GM21786 (cell line): ENCODE measurements at regions not wholly inside any gene's neighbourhood (a gene's known extent, or its start where the extent isn't known, plus 50 kb on each side); places are given as distances from the start of the nearest gene placed in this dataset.

Source experiments
- ATAC-seq: cut with Tn5 transposase; IDR thresholded peaks from one replicate; pipeline ENCODE4 v1.9.1; 2021; ENCODE audit not compliant: unreplicated experiment

DNA sequence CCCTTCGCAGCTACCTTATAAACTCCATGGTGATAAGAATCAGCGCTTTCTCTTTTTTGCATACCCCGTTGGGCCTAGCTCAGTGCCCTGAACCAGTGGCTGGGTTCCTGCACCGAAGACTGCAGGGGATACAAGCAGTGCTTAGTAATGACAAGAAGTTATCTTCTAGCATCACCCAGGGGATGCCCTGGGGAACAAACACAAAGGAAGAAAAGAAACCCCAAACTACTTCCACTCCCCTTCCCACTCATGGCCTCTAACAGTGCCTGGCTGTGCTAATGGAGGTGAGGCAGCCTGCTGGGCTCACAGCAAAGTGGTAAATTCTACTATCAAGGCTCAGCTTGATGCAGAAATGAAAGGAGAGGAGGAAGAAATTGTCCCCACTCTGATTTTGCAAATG, 314.7 kb downstream of the TXNL1 start:
- no peak for ATAC-seq

DNA sequence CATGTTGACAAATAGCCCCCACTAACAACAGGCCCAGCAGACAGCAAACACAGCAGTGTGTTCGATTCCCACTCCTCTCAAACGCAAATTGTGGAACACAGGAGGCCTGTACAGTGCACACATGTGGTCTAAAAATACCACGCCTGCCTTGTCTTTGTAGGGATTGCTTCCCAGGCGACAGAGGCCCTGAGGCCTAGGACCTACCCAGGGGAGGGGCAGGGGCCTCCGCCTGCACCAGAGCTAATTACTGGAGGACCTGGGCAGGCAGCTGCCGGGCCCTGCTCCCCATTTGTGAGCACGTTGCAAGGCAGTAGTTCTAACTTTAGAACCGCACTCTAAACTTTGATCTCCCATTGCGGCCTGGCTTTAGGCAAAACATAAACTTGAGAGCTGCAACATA, 316.0 kb downstream of the TXNL1 start:
- ATAC-seq: no peak

GRCh38 chr18:56321470-56321869, 316.9 kb downstream of the TXNL1 start:
- peak; percentile 41 for ATAC-seq

DNA sequence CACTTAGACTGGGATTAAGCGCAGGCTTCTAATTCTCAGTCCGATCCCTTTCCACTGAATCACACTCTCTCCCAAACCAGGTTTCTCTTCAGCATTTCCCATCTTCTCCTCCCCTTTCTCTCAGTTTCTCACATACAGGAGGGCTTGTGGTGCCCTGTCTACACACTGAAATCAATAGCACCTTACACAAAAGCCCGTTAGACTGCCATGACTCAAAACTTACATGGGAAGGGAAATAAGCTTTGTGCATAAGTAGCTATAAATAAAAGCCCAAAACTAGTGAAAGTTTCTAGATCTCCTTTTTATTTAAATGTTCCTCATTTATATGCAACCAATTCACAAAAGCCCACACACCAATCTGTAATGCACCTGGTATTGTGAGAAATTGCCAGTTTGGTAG, 318.4 kb downstream of the TXNL1 start:
- ATAC-seq: no peak

GRCh38 chr18:56316727-56317126, 321.7 kb downstream of the TXNL1 start:
- ATAC-seq: no peak

DNA sequence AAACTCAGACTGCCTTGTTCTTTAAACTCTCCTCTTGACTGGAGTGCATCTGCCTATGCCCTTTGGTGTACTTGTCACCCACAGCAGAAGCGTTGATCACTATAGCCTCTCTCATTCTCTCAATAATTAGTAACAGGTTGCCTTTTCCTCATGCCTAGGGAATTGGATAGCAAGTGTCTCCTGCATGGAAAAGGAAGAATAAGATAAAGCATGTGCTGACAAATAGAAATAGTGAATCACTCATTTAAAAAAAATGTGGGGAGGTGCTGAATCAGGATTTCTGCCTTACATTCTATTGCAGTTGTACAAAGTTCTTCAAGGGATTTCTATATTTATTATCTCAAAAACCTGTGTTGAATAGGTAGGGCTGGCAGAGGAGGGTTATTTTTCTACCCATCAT, 323.0 kb downstream of the TXNL1 start:
- ATAC-seq: no peak

DNA sequence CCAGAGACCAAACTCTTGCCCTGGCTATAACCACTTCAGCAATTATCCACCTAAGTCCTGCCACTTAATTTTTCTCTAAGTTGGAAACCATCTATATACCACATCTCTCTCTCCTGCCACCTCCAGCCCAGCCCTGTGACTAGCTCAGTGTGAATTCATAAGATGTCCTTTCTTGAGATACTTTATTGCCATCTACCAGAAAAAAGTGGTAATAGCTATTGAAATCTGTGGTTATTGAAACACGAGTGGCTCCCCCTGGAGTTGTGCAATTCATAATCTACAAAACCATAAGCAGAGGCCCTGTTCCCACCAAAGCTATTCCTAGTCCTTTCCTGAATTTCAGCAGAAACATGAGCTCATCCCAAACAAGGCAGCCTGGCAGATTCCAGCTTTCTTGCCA, 324.0 kb downstream of the TXNL1 start:
- ATAC-seq: no peak

- ATAC-seq: no peak
Measured at GRCh38 chr18:56312551-56313335, 325.6 kb downstream of the TXNL1 start.

- no peak for ATAC-seq
Measured at GRCh38 chr18:56309104-56309503, 329.3 kb downstream of the TXNL1 start.

DNA sequence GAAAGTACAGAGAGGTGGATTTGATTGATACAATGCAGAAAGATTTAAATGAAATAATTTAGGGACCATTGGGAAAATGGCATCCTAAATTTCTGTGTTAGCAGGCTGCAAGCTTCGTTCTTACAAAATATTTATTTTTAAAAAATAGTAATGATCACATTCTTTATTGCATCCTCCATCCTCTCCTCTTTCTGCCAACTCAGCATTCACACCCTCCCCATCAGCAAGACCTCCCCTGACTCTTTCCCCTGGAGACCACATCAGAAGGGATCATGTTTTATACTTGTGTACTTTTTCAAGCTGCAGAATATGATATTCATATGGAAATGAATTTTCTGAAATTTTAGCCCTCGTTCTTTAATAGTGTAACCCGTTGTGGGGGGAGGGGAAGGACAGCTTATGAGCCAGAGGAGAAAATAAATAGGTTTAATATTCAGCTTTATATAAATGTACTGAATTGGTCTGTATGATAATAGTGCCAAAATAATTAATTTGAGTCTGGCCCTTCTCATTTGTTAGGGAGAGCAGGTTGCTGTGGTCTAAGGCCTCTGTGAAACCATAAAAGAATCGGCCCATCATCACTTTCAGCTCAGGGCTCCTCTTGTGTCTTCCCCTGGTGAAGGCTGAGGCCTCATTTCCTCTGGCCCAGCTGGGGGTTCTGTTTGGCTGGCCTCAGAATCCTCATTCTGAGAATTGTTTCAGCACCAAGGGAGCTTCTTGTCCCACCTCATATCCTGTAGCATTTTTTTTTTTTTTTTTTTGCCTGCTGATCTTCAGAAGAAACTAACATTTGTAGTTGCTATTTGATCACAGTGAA, 330.8 kb downstream of the TXNL1 start:
- ATAC-seq: no peak

- ATAC-seq: no peak
Measured at GRCh38 chr18:56306797-56307196, 331.6 kb downstream of the TXNL1 start.

- no peak for ATAC-seq
Measured at GRCh38 chr18:56305583-56305982, 332.8 kb downstream of the TXNL1 start.

- ATAC-seq: no peak
Measured at GRCh38 chr18:56302156-56302555, 336.2 kb downstream of the TXNL1 start.

DNA sequence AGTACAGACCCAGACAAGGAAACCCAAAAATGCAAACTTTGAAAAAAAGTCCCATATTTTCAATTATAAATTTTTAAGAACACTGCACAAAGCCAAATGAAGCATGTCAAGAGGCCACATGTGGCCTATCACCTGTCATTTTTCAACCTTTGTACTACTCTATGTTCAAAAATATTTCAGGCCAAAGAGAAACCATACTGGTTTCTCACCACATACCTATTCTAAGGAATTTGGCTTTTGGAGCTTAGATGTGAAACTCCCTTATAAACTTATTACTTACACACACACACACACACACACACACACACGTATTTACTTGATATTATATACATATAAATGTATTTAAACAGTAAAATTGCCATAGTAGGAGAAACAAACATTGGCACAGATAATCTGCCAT, 338.7 kb downstream of the TXNL1 start:
- ATAC-seq: no peak

GRCh38 chr18:56298935-56299334, 339.5 kb downstream of the TXNL1 start:
- no peak for ATAC-seq

DNA sequence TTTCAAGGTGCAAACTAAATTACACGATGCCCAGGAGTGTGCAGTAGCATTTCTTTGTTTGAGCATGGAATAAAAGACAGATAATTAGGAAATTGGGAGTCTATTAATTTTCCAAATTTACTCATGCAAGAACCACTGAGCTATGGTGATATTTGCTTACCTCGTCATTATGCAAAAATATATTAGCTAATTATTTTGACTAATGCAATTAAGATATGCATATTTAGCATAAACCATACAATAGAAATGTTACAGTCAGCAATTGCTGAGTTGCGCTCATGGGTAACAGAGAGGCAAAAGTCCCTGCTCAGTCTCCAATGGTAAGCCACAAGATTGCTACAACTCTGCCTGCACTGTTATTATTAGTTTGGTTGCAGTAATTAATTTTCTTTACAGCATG, 342.0 kb downstream of the TXNL1 start:
- no peak for ATAC-seq

DNA sequence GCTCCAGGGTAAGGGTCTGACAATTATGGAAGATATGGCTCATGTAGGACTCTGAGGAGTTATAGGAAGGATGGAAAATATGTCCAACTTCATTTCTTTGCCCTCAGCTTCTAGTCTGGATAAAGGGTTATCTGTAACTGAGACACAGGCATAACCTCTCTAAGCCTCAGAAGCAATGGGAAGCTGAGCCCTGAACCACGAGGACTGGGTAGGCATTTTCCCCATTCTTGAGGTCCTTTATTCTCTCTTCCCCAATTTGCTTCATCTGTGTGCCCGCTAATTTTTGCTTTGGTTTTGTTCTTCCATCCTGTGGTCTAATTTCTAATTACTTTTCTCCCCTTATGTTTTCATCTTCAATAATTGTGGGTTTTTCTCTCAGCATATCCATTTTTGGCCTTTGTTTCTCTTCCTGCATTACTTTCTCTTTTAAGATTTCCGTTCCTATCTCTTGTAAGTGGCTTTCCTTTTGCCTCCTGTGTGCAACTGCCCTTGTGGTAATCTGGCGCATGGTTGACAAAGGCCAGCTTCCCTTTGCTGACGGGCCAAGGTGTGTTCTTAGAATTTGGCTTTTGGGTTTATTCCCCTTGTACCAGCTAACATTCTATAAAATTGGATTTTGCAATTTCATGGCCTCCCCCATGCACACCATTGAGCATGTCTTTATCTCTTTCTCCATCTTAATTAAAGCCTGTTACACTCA, 343.8 kb downstream of the TXNL1 start:
- ATAC-seq: no peak

DNA sequence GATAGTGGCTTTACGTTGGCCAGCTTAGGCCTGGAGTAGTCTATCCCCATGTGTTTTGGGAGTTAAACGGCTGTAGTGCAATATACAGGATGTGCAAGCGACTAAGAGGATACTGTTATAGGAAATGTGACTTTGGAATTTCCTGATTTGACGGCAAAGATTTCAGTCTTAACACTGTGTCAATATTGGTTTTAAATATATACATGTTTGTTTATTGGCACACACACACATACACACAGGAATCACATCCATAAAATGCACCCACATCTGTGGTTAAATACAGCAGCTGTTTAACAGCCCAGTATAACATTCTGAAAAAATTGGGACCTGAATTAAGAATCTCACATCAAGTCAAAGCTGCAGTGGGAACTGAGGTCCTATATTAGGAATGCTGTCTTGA, 347.1 kb downstream of the TXNL1 start:
- ATAC-seq: no peak

DNA sequence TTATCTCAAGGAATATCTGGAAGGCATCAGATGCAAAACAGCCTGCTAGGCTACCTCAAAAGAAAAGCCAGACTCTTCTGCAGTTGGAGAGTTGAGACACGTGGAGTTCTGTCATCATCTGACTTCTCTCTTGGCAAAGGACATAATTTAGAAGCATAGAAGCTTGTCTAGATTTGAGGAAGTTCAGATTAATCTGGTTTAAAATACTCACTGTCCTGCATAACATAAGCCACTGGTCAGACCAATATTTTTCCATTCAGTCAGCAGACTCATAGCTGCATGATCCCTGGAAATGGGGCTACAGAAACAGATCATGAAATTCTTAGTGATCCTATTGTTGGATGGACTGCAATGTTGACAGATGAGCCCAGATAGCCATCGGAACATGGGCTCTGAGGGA, 349.0 kb downstream of the TXNL1 start:
- no peak for ATAC-seq

DNA sequence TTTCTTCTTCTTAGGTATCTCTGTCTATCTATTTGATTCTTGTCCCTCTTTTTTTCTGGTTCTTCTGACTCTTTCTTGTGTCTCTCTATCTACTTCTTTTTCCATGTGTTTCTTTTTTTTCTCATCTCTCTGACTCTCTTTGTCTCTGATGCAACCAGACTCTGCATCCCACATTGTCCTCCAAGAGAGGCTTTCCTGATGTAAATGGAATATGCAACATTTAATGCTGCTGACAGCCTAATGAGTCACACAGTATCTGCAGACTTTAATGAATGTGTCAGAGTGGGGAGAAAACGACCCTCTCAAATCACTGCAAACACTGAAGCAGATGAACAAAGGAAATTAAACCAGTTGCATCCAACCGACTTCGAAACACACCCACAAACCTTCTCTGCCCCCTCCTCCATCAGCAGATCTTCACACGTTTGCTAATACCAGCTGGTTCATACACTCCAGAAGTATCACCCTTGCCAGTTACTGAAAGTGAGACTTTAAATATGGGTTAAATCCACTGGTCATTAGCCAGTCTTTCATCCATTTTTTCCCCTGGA, 351.5 kb downstream of the TXNL1 start:
- ATAC-seq: no peak

DNA sequence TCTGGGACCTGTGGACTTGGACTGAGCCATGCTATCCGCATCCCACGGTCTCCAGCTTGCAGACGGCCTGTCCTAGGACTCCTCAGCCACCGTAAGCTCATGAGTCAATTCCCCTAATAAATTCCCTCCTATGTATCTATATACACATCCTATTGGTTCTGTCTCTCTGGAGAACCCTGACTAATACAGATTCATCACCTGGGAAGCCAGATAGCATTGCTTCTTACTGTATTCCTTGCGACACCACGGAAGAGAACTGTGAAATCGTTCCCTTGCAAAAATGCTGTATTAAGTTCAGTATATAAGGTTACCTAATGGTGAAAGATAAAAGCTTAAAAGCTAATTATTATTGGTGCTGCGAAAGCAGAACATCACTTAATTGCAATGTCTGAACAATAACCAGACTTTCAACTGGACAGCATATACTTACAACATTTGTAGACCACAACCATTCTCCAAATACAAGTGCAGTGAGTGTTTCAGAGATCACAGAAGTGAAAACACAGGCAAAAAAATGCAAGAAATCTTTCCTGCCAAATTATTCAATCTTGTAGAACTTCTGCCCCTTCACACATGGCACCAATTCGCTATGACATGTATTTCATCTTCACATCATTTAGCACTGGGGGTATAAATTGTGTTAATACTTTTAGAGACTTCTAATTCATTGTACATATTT, 352.9 kb downstream of the TXNL1 start:
- no peak for ATAC-seq
